Smooth muscle cell (in vitro differentiated cells): ENCODE measurements at regions not wholly inside any gene's neighbourhood (a gene's known extent, or its start where the extent isn't known, plus 50 kb on each side); places are given as distances from the start of the nearest gene placed in this dataset.

Experiments used
- DNase-seq: peaks from one replicate; lab custom pipeline; 2025; ENCODE audit not compliant: unreplicated experiment; lab: John Stamatoyannopoulos, UW
- H2AFZ ChIP-seq: fragments of 200-600 bp; sonication (generic); 2 replicates; pipeline ENCODE4 v1.6.0; 2016; ENCODE audit warnings: antibody characterized with exemption, low read depth, mild to moderate bottlenecking
- H3F3A ChIP-seq: fragments of 200-600 bp; sonication (generic); 2 replicates; pipeline ENCODE4 v1.6.0; 2017; ENCODE audit warnings: antibody characterized with exemption, low read depth
- H3K27ac ChIP-seq: fragments of 200-600 bp; sonication (generic); 2 replicates; pipeline ENCODE4 v1.5.1; 2016; ENCODE audit warnings: low read depth, mild to moderate bottlenecking
- H3K27me3 ChIP-seq: fragments of 200-600 bp; sonication (generic); 2 replicates; pipeline ENCODE4 v1.6.1; 2016; ENCODE audit warnings: low read depth, mild to moderate bottlenecking
- H3K36me3 ChIP-seq: fragments of 200-600 bp; sonication (generic); 2 replicates; pipeline ENCODE4 v1.5.1; 2016; ENCODE audit warnings: low read depth
- H3K4me1 ChIP-seq: fragments of 200-600 bp; sonication (generic); 2 replicates; pipeline ENCODE4 v1.5.1; 2016; ENCODE audit warnings: low read depth
- H3K4me2 ChIP-seq: fragments of 200-600 bp; sonication (generic); 2 replicates; pipeline ENCODE4 v1.6.0; 2016; ENCODE audit warnings: mild to moderate bottlenecking
- H3K4me3 ChIP-seq: fragments of 200-600 bp; sonication (generic); 2 replicates; pipeline ENCODE4 v1.5.1; 2016; ENCODE audit warnings: mild to moderate bottlenecking
- H3K79me2 ChIP-seq: fragments of 200-600 bp; sonication (generic); 2 replicates; pipeline ENCODE4 v1.6.0; 2016; ENCODE audit warnings: low read depth, mild to moderate bottlenecking
- H3K9ac ChIP-seq: fragments of 200-600 bp; sonication (generic); 2 replicates; pipeline ENCODE4 v1.6.0; 2016; ENCODE audit warnings: low read depth
- H3K9me3 ChIP-seq: fragments of 200-600 bp; sonication (generic); replicated peaks from 2 replicates; pipeline ENCODE4 v1.5.1; 2016; ENCODE audit warnings: low read depth
- H4K20me1 ChIP-seq: fragments of 200-600 bp; sonication (generic); 2 replicates; pipeline ENCODE4 v1.6.0; 2016; ENCODE audit warnings: low read depth
- CTCF ChIP-seq: fragments of 200-600 bp; sonication (generic); IDR thresholded peaks from 2 replicates; pipeline ENCODE4 v1.5.1; 2017; ENCODE audit warnings: borderline replicate concordance, mild to moderate bottlenecking, antibody characterized with exemption; ENCODE audit not compliant: insufficient read depth, poor library complexity, severe bottlenecking
- WGBS: methylation state at CpG from one replicate; pipeline ENCODE4 v1.1.7; 2016; ENCODE audit warnings: low lambda C conversion rate; 5-methylcytosine and 5-hydroxymethylcytosine counted together

GRCh38 chr3:117117188-117117936 lies 407.8 kb downstream of the TUSC7 start:
- no peak for DNase-seq
- no peak for TF ChIP-seq CTCF
- H4K20me1 ChIP-seq: no peaks in the 10 kb centered on the region
- H3K4me1 ChIP-seq: peaks cover 9% of the 10 kb centered on the region
- H2AFZ ChIP-seq: no peak overlapping the region
- no peak overlapping the region for H3K4me2 ChIP-seq
- H3F3A ChIP-seq: no peaks in the 10 kb centered on the region
- H3K27me3 ChIP-seq: no peaks in the 10 kb centered on the region
- WGBS: 95% methylated on average over 2 of the region's 2 CpGs
- no peaks in the 10 kb centered on the region for H3K9me3 ChIP-seq
- H3K79me2 ChIP-seq: no peaks in the 10 kb centered on the region
- H3K36me3 ChIP-seq: no peaks in the 10 kb centered on the region
- H3K4me3 ChIP-seq: no peak overlapping the region
- no peak overlapping the region for H3K27ac ChIP-seq
- no peak overlapping the region for H3K9ac ChIP-seq

- WGBS: 65% methylated on average over 1 of the region's 1 CpG
- Histone ChIP-seq H2AFZ (no peak overlapping the region), H3K4me3 (no peak overlapping the region), H3K36me3 (no peaks in the 10 kb centered on the region), H3K9ac (no peak overlapping the region), H3K4me2 (no peak overlapping the region), H4K20me1 (no peaks in the 10 kb centered on the region), H3K9me3 (no peaks in the 10 kb centered on the region), H3K27me3 (no peaks in the 10 kb centered on the region), H3K27ac (no peak overlapping the region), H3K79me2 (no peaks in the 10 kb centered on the region), H3F3A (no peaks in the 10 kb centered on the region), H3K4me1 (peaks cover 9% of the 10 kb centered on the region)
- no peak for TF ChIP-seq CTCF
- no peak for DNase-seq
Measured at GRCh38 chr3:117118604-117119003, 409.0 kb downstream of the TUSC7 start.

- no peaks in the 10 kb centered on the region for H3K27me3 ChIP-seq
- H3K9me3 ChIP-seq: no peaks in the 10 kb centered on the region
- no peak overlapping the region for H3K27ac ChIP-seq
- no peak overlapping the region for H3K9ac ChIP-seq
- 56% methylated on average over 1 of the region's 1 CpG for WGBS
- H4K20me1 ChIP-seq: no peaks in the 10 kb centered on the region
- no peaks in the 10 kb centered on the region for H3K4me1 ChIP-seq
- no peak for TF ChIP-seq CTCF
- H3K36me3 ChIP-seq: no peaks in the 10 kb centered on the region
- no peak overlapping the region for H3K4me2 ChIP-seq
- no peak overlapping the region for H2AFZ ChIP-seq
- H3K79me2 ChIP-seq: no peaks in the 10 kb centered on the region
- H3K4me3 ChIP-seq: no peak overlapping the region
- no peak for DNase-seq
- H3F3A ChIP-seq: no peaks in the 10 kb centered on the region
Measured at GRCh38 chr3:117120014-117120413, 410.4 kb downstream of the TUSC7 start.

- Histone ChIP-seq H3F3A (no peaks in the 10 kb centered on the region), H3K79me2 (no peaks in the 10 kb centered on the region), H3K27ac (no peak overlapping the region), H3K4me1 (no peaks in the 10 kb centered on the region), H3K36me3 (no peaks in the 10 kb centered on the region), H3K27me3 (no peaks in the 10 kb centered on the region), H3K4me3 (no peak overlapping the region), H2AFZ (no peak overlapping the region), H3K9ac (no peak overlapping the region), H3K9me3 (no peaks in the 10 kb centered on the region), H4K20me1 (no peaks in the 10 kb centered on the region), H3K4me2 (no peak overlapping the region)
- 81% methylated on average over 1 of the region's 1 CpG for WGBS
- no peak for DNase-seq
- TF ChIP-seq CTCF: no peak
Measured at GRCh38 chr3:117122609-117123008, 413.0 kb downstream of the TUSC7 start.
